ENCODE measurements at regions not wholly inside any gene's neighbourhood (a gene's known extent, or its start where the extent isn't known, plus 50 kb on each side); places are given as distances from the start of the nearest gene placed in this dataset.

GRCh38 chr7:153404781-153405279 is 645.3 kb downstream of the ACTR3B start:
- no peak for TF ChIP-seq CTCF (IDR thresholded peaks at IDR 0.05 in 8 of 11, conservative IDR thresholded peaks at IDR 0.05 in 3 of 11)
- TF ChIP-seq POLR2AphosphoS5 (IDR thresholded peaks at IDR 0.05): no peak

Measured in spleen (tissue), 7 donors.